ENCODE measurements at regions not wholly inside any gene's neighbourhood (a gene's known extent, or its start where the extent isn't known, plus 50 kb on each side); places are given as distances from the start of the nearest gene placed in this dataset.

GRCh38 chr12:112559784-112560183, 141.0 kb downstream of the PTPN11 start:
- 66 to 70% methylated on average over 2 of the region's 2 CpGs for WGBS, 2 donors
- intact Hi-C loops (cut with DNase I; ENCODE audit: low total_unique reads) = no loop called here

GRCh38 chr12:112564160-112564784, 145.5 kb downstream of the PTPN11 start:
- TF ChIP-seq POLR2A (IDR thresholded peaks at IDR 0.05) = no peak
- no peak for TF ChIP-seq CTCF (IDR thresholded peaks at IDR 0.05)
- intact Hi-C loops (cut with DNase I; ENCODE audit: low total_unique reads) = no loop called here
- H3K4me3 ChIP-seq (ENCODE audit: low read depth, poor library complexity, severe bottlenecking) = no peak overlapping the region
- DNase-seq (ENCODE audit: low spot score in 2 of 2) = no peak
- WGBS, 2 donors = 58 to 60% methylated on average over 11 of the region's 11 CpGs

More at GRCh38 chr12:112559784-112560183, 141.0 kb downstream of the PTPN11 start:
- TF ChIP-seq CTCF (IDR thresholded peaks at IDR 0.05) (no peak), POLR2A (IDR thresholded peaks at IDR 0.05) (no peak)
- no peak for DNase-seq (ENCODE audit: low spot score in 2 of 2)
- H3K4me3 ChIP-seq (ENCODE audit: low read depth, poor library complexity, severe bottlenecking) = no peak overlapping the region

- TF ChIP-seq POLR2A (IDR thresholded peaks at IDR 0.05) (no peak), CTCF (IDR thresholded peaks at IDR 0.05) (no peak)
- no peak for DNase-seq (ENCODE audit: low spot score in 2 of 2)
- intact Hi-C loops (cut with DNase I; ENCODE audit: low total_unique reads) = no loop called here
- 56 to 59% methylated on average over 2 of the region's 2 CpGs for WGBS, 2 donors
- H3K4me3 ChIP-seq (ENCODE audit: low read depth, poor library complexity, severe bottlenecking) = no peak overlapping the region
Observed at GRCh38 chr12:112568641-112569040, 149.9 kb downstream of the PTPN11 start.

GRCh38 chr12:112570096-112570495, 151.3 kb downstream of the PTPN11 start:
- intact Hi-C loops (cut with DNase I; ENCODE audit: low total_unique reads) = no loop called here
- TF ChIP-seq CTCF (IDR thresholded peaks at IDR 0.05) (no peak), POLR2A (IDR thresholded peaks at IDR 0.05) (no peak)
- 59 to 71% methylated on average over 7 of the region's 7 CpGs for WGBS, 2 donors
- H3K4me3 ChIP-seq (ENCODE audit: low read depth, poor library complexity, severe bottlenecking) = no peak overlapping the region
- no peak for DNase-seq (ENCODE audit: low spot score in 2 of 2)

GRCh38 chr12:112573141-112573540, 154.4 kb downstream of the PTPN11 start:
- no peak for TF ChIP-seq POLR2A (IDR thresholded peaks at IDR 0.05)
- no peak for TF ChIP-seq CTCF (IDR thresholded peaks at IDR 0.05)
- intact Hi-C loops (cut with DNase I; ENCODE audit: low total_unique reads) = no loop called here
- no peak for DNase-seq (ENCODE audit: low spot score in 2 of 2)
- H3K4me3 ChIP-seq (ENCODE audit: low read depth, poor library complexity, severe bottlenecking) = no peak overlapping the region
- WGBS, 2 donors = 59 to 75% methylated on average over 2 of the region's 2 CpGs
